ENCODE measurements at regions not wholly inside any gene's neighbourhood (a gene's known extent, or its start where the extent isn't known, plus 50 kb on each side); places are given as distances from the start of the nearest gene placed in this dataset.

DNA sequence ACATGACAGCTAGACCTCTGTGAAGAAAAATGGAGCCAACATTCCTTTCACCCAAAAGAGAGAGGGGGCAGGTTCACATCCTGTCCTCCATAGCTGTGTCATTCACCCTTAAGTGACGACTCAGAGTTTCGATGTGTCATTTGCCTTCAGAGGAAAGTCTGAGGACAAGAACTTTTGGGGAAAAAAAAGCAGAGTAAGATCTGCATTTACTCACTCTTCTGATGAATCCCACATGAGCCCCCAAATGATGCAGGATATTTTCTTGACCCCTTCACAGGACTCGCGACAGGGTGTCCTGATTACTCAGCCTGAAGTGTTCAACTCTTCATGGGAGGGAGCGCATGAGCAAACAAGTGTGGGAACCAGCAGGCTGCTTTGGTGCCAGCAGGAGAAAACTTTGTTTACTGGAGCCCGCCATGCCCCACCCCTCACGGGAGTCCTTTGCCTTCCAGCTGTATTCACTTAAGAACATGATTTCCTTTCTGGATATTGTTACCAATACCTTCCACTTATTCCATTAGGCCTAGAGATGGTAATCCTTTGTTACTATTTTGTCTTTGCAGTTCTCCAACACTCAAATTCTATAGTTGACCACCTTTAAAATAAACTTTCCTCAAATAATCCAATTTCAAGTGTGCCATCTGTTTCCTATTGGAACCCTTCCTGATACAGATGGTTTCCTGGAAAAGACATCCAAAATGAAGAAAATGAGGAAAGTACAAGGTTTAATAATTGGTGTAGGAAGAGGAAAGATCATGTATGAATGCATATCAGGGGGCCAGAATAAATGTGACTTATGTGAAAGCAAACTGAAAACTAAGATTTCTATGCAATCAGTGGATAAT lies 729.8 kb downstream of the FAM181B start:
- Mint-ChIP-seq H3K36me3 (ENCODE audit: insufficient read depth) (no peaks in the 10 kb centered on the region), H3K4me1 (ENCODE audit: low read depth) (peaks cover 4% of the 10 kb centered on the region), H3K4me3 (no peak overlapping the region), H3K9me3 (no peaks in the 10 kb centered on the region), H3K27me3 (ENCODE audit: low read depth) (peaks cover 4% of the 10 kb centered on the region)
- no peak for DNase-seq
- ATAC-seq = peak; percentile 45 to 48

DNA sequence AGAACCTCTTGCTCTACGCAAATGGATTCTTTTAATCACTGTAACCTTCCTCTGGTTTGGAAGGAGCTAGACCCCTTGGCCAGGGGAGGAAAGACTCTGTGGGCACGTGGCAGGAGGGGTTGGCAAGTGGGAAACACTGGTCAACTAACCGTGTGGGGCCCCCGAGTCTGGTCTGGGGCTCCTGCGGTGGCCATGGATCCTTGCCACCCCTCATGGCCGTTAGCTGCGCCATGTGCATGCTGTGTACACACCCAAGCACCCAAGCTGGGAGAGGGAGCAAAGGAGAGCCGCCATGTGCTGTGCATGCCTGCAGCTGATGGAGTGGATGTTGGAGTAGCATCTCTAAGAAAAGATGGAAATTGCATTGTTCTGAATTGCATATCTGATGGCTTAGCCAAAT lies 730.6 kb downstream of the FAM181B start:
- DNase-seq = no peak
- no peaks in the 10 kb centered on the region for H3K36me3 Mint-ChIP-seq (ENCODE audit: insufficient read depth)
- no peak for ATAC-seq
- peaks cover 4% of the 10 kb centered on the region for H3K27me3 Mint-ChIP-seq (ENCODE audit: low read depth)
- H3K4me3 Mint-ChIP-seq = no peak overlapping the region
- H3K4me1 Mint-ChIP-seq (ENCODE audit: low read depth) = peaks cover 4% of the 10 kb centered on the region
- no peaks in the 10 kb centered on the region for H3K9me3 Mint-ChIP-seq

DNA sequence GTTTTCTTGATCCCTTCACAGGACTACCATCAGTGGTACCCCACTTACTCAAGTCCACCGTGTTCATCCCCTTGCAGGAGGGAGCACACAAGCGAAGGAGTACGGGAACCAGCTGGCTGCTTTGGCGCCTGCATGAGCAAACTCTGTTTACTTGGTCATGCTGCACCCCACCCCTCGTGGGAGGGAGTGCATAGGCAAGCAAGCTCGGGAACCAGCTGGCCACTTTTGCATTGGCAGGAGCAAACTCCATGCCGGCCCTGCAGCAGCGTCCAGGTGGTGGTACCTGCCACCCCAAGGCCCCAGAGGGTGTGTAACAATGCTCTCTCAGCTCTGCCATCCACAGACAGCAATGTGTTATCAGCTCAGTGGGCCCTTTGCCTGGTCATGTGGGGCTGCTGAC lies 737.8 kb downstream of the FAM181B start:
- H3K36me3 Mint-ChIP-seq (ENCODE audit: insufficient read depth) = no peaks in the 10 kb centered on the region
- no peak for DNase-seq
- no peaks in the 10 kb centered on the region for H3K9me3 Mint-ChIP-seq
- no peaks in the 10 kb centered on the region for H3K27me3 Mint-ChIP-seq (ENCODE audit: low read depth)
- no peak overlapping the region for H3K4me3 Mint-ChIP-seq
- H3K4me1 Mint-ChIP-seq (ENCODE audit: low read depth) = no peaks in the 10 kb centered on the region
- no peak for ATAC-seq

DNA sequence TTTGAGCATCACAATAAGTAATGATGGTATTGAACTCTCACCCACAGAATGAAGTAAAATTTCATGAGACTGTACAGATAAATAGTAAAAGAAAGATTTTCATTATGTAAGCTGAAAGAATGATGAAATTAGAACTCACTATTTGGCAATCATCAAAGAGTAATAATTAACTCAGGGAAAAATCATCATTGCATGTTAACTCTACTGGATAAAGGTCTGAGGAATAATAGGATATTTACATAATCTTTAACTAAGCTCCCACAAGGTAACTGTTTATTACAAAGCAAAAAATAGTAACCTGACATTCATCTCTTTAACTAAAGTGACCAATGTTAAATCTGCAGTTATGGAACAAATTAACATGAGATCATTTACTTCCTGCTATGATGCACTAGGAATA lies 739.9 kb downstream of the FAM181B start:
- no peaks in the 10 kb centered on the region for H3K36me3 Mint-ChIP-seq (ENCODE audit: insufficient read depth)

DNA sequence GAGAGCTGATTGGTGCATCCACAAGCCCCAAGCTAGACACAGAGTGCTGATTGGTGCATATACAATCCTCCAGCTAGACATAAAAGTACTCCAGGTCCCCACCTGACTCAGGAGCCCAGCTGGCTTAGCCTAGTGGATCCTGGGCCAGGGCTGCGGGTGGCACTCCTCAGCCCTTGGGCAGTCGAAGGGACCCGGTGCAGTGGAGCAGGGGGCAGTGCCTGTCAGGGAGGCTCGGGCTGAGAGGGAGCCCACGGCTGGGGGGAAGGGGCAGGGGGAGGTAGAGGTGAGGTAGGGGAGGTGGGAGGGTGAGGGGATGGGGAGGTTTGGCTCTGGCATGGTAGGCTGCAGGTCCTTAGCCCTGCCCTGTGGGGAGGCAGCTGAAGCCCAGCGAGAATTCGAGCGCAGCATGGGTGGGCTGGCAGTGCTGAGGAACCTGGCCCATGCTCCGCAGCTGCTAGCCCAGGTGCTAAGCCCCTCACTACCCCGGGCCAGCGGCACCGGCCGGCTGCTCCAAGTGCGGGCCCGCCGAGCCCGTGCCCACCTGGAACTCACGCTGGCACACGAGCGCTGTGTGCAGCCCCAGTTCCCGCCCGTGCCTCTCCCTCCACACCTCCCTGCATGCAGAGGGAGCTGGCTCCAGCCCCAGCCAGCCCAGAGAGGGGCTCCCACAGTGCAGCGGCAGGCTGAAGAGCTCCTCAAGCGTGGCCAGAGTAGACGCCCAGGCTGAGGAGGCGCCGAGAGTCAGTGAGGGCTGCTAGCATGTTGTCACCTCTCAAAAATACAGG lies 742.8 kb downstream of the FAM181B start:
- H3K9me3 Mint-ChIP-seq = no peaks in the 10 kb centered on the region
- no peak for DNase-seq
- H3K27me3 Mint-ChIP-seq (ENCODE audit: low read depth) = no peaks in the 10 kb centered on the region
- no peaks in the 10 kb centered on the region for H3K4me1 Mint-ChIP-seq (ENCODE audit: low read depth)
- no peak overlapping the region for H3K4me3 Mint-ChIP-seq
- ATAC-seq = no peak
- no peaks in the 10 kb centered on the region for H3K36me3 Mint-ChIP-seq (ENCODE audit: insufficient read depth)

More for the DNA sequence above, 739.9 kb downstream of the FAM181B start:
- no peaks in the 10 kb centered on the region for H3K4me1 Mint-ChIP-seq (ENCODE audit: low read depth)
- no peaks in the 10 kb centered on the region for H3K9me3 Mint-ChIP-seq
- ATAC-seq (no peak), DNase-seq (no peak)
- H3K4me3 Mint-ChIP-seq = no peak overlapping the region
- H3K27me3 Mint-ChIP-seq (ENCODE audit: low read depth) = no peaks in the 10 kb centered on the region

DNA sequence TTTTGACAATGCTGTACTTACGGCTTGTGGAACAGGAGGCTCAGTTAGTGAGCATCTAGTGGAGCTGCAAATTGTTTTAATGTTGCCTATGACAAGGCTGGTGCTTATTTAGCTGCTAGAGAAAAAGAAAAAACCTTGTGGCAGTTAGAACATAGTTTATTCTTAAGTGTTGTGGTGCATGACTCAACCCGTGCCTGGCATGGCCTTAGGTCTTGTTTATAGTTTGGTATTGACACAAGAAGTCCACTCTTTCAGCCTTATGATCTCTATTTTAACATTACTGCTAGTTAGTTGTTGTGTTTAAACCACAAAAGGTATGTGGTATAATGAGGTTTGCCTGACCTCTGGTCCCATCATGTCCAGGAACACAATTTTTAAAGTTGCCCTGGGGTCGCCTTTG lies 744.6 kb downstream of the FAM181B start:
- H3K4me1 Mint-ChIP-seq (ENCODE audit: low read depth) = no peaks in the 10 kb centered on the region
- no peak overlapping the region for H3K4me3 Mint-ChIP-seq
- peaks cover 12% of the 10 kb centered on the region for H3K9me3 Mint-ChIP-seq
- DNase-seq (no peak), ATAC-seq (no peak)
- no peaks in the 10 kb centered on the region for H3K36me3 Mint-ChIP-seq (ENCODE audit: insufficient read depth)
- no peaks in the 10 kb centered on the region for H3K27me3 Mint-ChIP-seq (ENCODE audit: low read depth)

DNA sequence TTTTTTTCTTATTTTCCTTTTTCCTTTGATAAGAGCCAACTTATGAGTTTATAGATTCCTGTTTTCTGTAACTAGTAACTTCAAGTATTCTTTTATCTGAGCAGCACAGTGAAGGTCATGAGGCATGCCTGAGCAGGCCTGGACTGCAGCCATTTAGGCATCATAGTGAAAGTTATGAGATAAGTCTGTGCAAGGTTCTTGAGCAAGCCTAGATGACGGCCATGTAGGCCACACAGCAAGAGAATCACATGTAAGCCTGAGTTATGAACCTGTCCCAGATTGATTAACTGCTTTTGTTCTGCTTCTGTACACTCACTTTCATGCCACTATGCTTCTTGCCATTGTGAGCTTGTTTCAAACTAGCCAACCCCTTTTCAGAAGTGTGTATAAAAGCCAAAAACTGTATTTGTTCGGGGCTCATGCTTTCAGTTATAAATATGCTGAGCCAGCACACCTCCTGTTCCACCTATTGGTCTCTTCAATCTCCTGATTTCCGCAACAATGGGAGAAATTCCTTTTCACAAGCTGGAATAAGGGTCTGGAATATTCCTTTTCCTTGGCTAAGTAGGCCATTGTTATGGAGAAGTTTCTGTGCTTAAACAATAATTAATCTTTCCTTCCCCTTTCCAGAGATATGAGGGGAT lies 745.7 kb downstream of the FAM181B start:
- no peaks in the 10 kb centered on the region for H3K4me1 Mint-ChIP-seq (ENCODE audit: low read depth)
- H3K27me3 Mint-ChIP-seq (ENCODE audit: low read depth) = no peaks in the 10 kb centered on the region
- H3K36me3 Mint-ChIP-seq (ENCODE audit: insufficient read depth) = no peaks in the 10 kb centered on the region
- peaks cover 15% of the 10 kb centered on the region for H3K9me3 Mint-ChIP-seq
- DNase-seq (no peak), ATAC-seq (no peak)
- H3K4me3 Mint-ChIP-seq = no peak overlapping the region

DNA sequence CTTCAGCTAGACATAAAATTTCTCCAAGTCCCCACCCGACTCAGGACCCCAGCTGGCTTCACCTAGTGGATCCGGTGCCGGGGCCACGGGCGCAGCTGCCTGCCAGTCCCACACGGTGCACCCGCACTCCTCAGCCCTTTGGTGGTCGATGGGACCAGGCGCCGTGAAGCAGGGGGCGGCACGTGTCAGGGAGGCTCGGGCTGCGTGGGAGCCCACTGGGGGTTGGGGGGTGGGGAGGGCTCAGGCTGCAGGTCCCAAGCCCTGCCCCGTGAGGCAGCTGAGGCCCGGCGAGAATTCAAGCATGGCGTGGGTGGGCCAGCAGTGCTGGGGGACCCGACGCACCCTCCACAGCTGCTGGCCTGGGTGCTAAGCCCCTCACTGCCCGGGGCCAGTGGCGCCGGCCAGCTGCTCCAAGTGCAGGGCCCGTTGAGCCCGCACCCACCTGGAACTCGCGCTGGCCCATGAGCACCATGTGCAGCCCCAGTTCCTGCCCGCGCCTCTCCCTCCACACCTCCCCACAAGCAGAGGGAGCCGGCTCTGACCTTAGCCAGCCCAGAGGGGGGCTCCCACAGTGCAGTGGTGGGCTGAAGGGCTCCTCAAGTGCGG lies 747.0 kb downstream of the FAM181B start:
- Mint-ChIP-seq H3K4me3 (no peak overlapping the region), H3K4me1 (ENCODE audit: low read depth) (no peaks in the 10 kb centered on the region), H3K36me3 (ENCODE audit: insufficient read depth) (no peaks in the 10 kb centered on the region), H3K27me3 (ENCODE audit: low read depth) (no peaks in the 10 kb centered on the region), H3K9me3 (peaks cover 15% of the 10 kb centered on the region)
- DNase-seq (no peak), ATAC-seq (no peak)

DNA sequence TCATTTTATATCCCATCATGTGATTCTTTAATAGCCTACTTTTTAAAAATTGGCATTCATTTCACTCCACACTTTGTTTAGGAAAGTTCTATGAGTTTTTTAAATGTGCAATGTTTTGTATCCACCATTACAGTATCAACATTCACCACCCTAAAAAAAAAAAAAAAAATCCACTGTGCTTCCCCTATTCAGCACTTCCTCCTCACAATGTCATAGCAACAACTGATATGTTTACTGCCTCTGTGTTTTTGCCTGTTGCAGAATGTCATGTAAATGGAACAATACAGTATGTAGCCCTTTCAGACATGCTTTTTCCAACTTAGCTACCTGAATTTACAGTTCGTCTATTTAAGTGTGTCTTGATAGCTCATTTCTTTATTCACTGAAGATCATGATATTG lies 754.2 kb downstream of the FAM181B start:
- Mint-ChIP-seq H3K4me1 (ENCODE audit: low read depth) (no peaks in the 10 kb centered on the region), H3K27me3 (ENCODE audit: low read depth) (no peaks in the 10 kb centered on the region), H3K9me3 (peaks cover 14% of the 10 kb centered on the region), H3K36me3 (ENCODE audit: insufficient read depth) (no peaks in the 10 kb centered on the region), H3K4me3 (no peak overlapping the region)
- ATAC-seq (no peak), DNase-seq (no peak)

DNA sequence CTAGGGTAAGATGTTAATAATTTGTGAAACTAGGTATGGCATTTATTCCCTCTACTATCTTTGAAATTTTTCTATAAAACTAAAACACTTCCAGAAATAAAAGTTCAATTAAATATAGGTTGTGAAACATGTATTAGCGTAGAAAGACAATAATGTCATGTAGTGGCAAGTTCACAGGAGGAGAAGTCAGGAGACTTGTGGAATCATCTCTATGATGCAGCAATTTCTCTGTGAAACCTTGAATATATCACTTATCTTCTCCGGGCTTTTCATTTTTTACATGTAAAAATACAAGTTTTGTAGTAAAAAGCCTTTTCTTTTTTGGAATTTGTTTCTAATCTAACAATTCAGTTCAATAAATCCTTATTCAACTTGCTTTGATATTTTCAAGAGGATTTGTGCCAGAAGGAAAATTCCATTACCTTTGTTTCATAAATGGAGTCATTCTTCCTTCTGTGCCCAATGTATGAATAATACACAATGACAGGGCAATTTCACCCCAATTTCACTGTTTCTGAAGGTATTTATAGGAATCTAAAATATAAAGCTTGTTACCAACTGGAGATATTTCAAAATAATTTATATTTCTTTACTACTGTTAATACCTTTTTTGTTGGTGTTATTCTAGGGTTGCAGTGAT lies 758.3 kb downstream of the FAM181B start:
- Mint-ChIP-seq H3K36me3 (ENCODE audit: insufficient read depth) (no peaks in the 10 kb centered on the region), H3K4me1 (ENCODE audit: low read depth) (no peaks in the 10 kb centered on the region), H3K9me3 (peaks cover 8% of the 10 kb centered on the region), H3K27me3 (ENCODE audit: low read depth) (no peaks in the 10 kb centered on the region), H3K4me3 (no peak overlapping the region)
- DNase-seq = no peak
- no peak for ATAC-seq

DNA sequence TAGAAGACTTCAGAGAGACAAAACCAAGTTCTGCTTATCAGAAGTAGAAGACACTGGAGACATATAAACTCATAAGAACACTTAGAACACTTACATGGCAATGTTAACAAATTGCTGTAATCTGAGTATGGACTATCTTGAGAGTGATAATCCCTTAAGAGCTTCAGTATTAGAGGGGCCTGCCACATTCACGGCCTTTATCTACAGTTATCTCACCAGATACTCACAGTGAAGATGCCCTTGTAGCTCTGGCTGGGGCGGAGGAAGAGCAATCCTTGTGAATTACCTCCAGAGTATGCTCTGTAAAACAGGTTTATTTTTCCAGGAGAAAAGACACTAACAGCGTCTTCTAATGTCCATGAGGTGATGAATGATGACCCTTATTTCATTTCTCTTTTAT lies 762.8 kb downstream of the FAM181B start:
- Mint-ChIP-seq H3K36me3 (ENCODE audit: insufficient read depth) (no peaks in the 10 kb centered on the region), H3K27me3 (ENCODE audit: low read depth) (no peaks in the 10 kb centered on the region), H3K9me3 (no peaks in the 10 kb centered on the region), H3K4me3 (no peak overlapping the region), H3K4me1 (ENCODE audit: low read depth) (no peaks in the 10 kb centered on the region)
- DNase-seq (no peak), ATAC-seq (no peak)

DNA sequence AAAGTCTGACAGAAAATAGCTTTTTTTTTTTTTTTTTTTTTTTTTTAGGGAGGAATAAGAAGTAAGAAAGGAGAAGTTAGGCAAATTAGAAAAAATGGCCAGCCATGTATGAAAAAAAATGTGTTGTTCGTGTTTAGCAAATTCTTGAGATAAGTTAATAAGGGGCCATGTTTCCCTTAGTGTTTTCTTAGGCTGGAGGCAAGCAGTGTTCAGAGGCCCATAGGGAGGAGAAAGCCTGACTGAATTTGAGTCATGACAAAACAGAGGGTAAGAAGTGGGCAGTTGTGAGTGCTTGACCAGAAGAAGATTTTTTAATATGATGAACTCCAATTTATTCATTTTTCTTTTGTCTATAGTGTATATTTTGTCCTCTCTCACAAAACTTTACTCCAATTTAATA lies 766.4 kb downstream of the FAM181B start:
- no peaks in the 10 kb centered on the region for H3K9me3 Mint-ChIP-seq
- no peak overlapping the region for H3K4me3 Mint-ChIP-seq
- DNase-seq (no peak), ATAC-seq (no peak)
- peaks cover 10% of the 10 kb centered on the region for H3K4me1 Mint-ChIP-seq (ENCODE audit: low read depth)
- H3K27me3 Mint-ChIP-seq (ENCODE audit: low read depth) = no peaks in the 10 kb centered on the region
- H3K36me3 Mint-ChIP-seq (ENCODE audit: insufficient read depth) = no peaks in the 10 kb centered on the region

DNA sequence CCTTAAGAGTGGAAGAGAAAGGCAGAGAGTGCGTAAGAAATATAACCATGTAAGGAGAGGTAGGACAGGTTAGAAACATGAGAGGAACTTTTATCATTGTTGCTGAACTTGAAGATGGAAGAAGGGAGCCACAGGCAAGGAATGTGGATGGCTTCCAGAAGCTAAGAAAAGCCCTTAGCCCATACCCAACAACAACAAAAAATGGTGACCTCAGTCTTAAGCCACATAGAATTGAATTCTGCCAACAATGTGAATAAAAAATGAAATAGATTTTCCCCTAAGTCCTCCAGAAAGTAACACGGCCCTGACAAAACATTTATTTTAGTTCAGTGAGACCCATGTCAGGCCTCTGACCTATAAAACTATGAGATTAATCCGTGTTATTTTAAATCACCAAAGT lies 767.3 kb downstream of the FAM181B start:
- Mint-ChIP-seq H3K4me1 (ENCODE audit: low read depth) (peaks cover 10% of the 10 kb centered on the region), H3K27me3 (ENCODE audit: low read depth) (no peaks in the 10 kb centered on the region), H3K9me3 (no peaks in the 10 kb centered on the region), H3K4me3 (no peak overlapping the region), H3K36me3 (ENCODE audit: insufficient read depth) (no peaks in the 10 kb centered on the region)
- ATAC-seq = no peak
- no peak for DNase-seq

DNA sequence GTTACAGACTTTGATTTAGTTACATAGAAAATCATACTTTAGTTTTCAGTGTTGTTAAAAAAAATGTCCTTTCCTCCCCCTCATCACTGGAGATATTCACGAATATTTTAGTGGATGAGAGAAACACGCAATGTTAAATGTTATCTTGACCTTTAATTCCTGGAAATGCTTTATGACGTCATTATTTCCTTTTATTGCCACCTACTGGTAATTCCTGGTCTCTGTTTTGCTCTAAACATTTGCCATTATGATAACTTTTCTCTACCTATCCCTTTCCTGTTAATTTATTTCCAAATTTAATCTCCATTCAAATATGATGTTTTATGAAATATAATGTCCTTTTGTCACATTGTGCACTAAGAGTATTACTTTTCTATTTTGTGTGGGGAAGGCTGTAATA lies 770.6 kb downstream of the FAM181B start:
- Mint-ChIP-seq H3K4me1 (ENCODE audit: low read depth) (peaks cover 13% of the 10 kb centered on the region), H3K9me3 (no peaks in the 10 kb centered on the region), H3K4me3 (no peak overlapping the region), H3K36me3 (ENCODE audit: insufficient read depth) (no peaks in the 10 kb centered on the region), H3K27me3 (ENCODE audit: low read depth) (no peaks in the 10 kb centered on the region)
- DNase-seq (no peak), ATAC-seq (no peak)

Measured in activated T-cell treated with anti-CD3 and anti-CD28 coated beads, Interleukin-2, amount 50 U/mL, for 4 hours (primary cell).